ENCODE measurements at regions not wholly inside any gene's neighbourhood (a gene's known extent, or its start where the extent isn't known, plus 50 kb on each side); places are given as distances from the start of the nearest gene placed in this dataset.

- Histone ChIP-seq H3K36me3 (ENCODE audit: low read depth) (no peaks in the 10 kb centered on the region), H3K4me3 (ENCODE audit: severe bottlenecking) (no peak overlapping the region), H3K27me3 (ENCODE audit: insufficient read depth, poor library complexity, severe bottlenecking) (no peaks in the 10 kb centered on the region), H3K4me1 (ENCODE audit: insufficient read depth, poor library complexity, severe bottlenecking) (peaks cover 9% of the 10 kb centered on the region), H3K9me3 (ENCODE audit: severe bottlenecking) (no peaks in the 10 kb centered on the region), H3K27ac (ENCODE audit: poor library complexity, severe bottlenecking) (no peak overlapping the region)
- no peak for TF ChIP-seq CTCF (IDR thresholded peaks at IDR 0.05; ENCODE audit: poor library complexity, severe bottlenecking)
- peak; percentile 60 for ATAC-seq (ENCODE audit: low read depth)
- DNase-seq (ENCODE audit: low spot score) = no peak
Observed at GRCh38 chr6:6723921-6724538, 135.5 kb downstream of the LY86 start.

GRCh38 chr6:6724539-6725467 is 136.3 kb downstream of the LY86 start:
- no peak overlapping the region for H3K4me3 ChIP-seq (ENCODE audit: severe bottlenecking)
- H3K4me1 ChIP-seq (ENCODE audit: insufficient read depth, poor library complexity, severe bottlenecking) = peaks cover 9% of the 10 kb centered on the region
- H3K36me3 ChIP-seq (ENCODE audit: low read depth) = no peaks in the 10 kb centered on the region
- TF ChIP-seq CTCF (IDR thresholded peaks at IDR 0.05; ENCODE audit: poor library complexity, severe bottlenecking) = peak; percentile 87
- ATAC-seq (ENCODE audit: low read depth) (peak; percentile 86), DNase-seq (ENCODE audit: low spot score) (no peak)
- H3K9me3 ChIP-seq (ENCODE audit: severe bottlenecking) = no peaks in the 10 kb centered on the region
- H3K27me3 ChIP-seq (ENCODE audit: insufficient read depth, poor library complexity, severe bottlenecking) = no peaks in the 10 kb centered on the region
- H3K27ac ChIP-seq (ENCODE audit: poor library complexity, severe bottlenecking) = no peak overlapping the region

GRCh38 chr6:6725468-6726209 is 137.1 kb downstream of the LY86 start:
- Histone ChIP-seq H3K4me1 (ENCODE audit: insufficient read depth, poor library complexity, severe bottlenecking) (peaks cover 9% of the 10 kb centered on the region), H3K9me3 (ENCODE audit: severe bottlenecking) (no peaks in the 10 kb centered on the region), H3K4me3 (ENCODE audit: severe bottlenecking) (no peak overlapping the region), H3K27me3 (ENCODE audit: insufficient read depth, poor library complexity, severe bottlenecking) (no peaks in the 10 kb centered on the region), H3K27ac (ENCODE audit: poor library complexity, severe bottlenecking) (no peak overlapping the region), H3K36me3 (ENCODE audit: low read depth) (no peaks in the 10 kb centered on the region)
- DNase-seq (ENCODE audit: low spot score) = no peak
- ATAC-seq (ENCODE audit: low read depth) = no peak
- TF ChIP-seq CTCF (IDR thresholded peaks at IDR 0.05; ENCODE audit: poor library complexity, severe bottlenecking) = no peak

GRCh38 chr6:6728169-6728941 is 139.8 kb downstream of the LY86 start:
- ATAC-seq (ENCODE audit: low read depth) (no peak), DNase-seq (ENCODE audit: low spot score) (no peak)
- Histone ChIP-seq H3K9me3 (ENCODE audit: severe bottlenecking) (no peaks in the 10 kb centered on the region), H3K27me3 (ENCODE audit: insufficient read depth, poor library complexity, severe bottlenecking) (no peaks in the 10 kb centered on the region), H3K36me3 (ENCODE audit: low read depth) (no peaks in the 10 kb centered on the region), H3K27ac (ENCODE audit: poor library complexity, severe bottlenecking) (no peak overlapping the region), H3K4me1 (ENCODE audit: insufficient read depth, poor library complexity, severe bottlenecking) (peaks cover 9% of the 10 kb centered on the region), H3K4me3 (ENCODE audit: severe bottlenecking) (no peak overlapping the region)
- no peak for TF ChIP-seq CTCF (IDR thresholded peaks at IDR 0.05; ENCODE audit: poor library complexity, severe bottlenecking)

Measured in RWPE2 (cell line).